H1 (cell line): ENCODE measurements at regions not wholly inside any gene's neighbourhood (a gene's known extent, or its start where the extent isn't known, plus 50 kb on each side); places are given as distances from the start of the nearest gene placed in this dataset.

Experiments
- ATF3 ChIP-seq: IDR thresholded peaks from 2 replicates; pipeline ENCODE4 v1.6.1; 2011; ENCODE audit warnings: low read depth, mild to moderate bottlenecking, low read length; ENCODE audit not compliant: insufficient read depth
- CEBPB ChIP-seq: IDR thresholded peaks from 2 replicates; pipeline ENCODE4 v1.6.1; 2012; ENCODE audit warnings: low read depth, low read length
- CTCF ChIP-seq, 3 experiments: IDR thresholded peaks; 1 replicate in 2 of 3; 2 replicates in 1 of 3; pipeline versions ENCODE4 v1.5.1 to v1.6.1; 2011; ENCODE audit warnings: low read length in 3 of 3, mild to moderate bottlenecking in 3 of 3, inconsistent platforms in 2 of 3, low read depth in 1 of 3, moderate library complexity in 1 of 3; ENCODE audit not compliant: insufficient read depth in 1 of 3; ENCODE audit errors: control extremely low read depth in 1 of 3
- EGR1 ChIP-seq: IDR thresholded peaks from 2 replicates; pipeline ENCODE4 v1.6.1; 2011; ENCODE audit warnings: low read depth, low read length, borderline replicate concordance
- EZH2 ChIP-seq: fragments of 200-600 bp; sonication (generic); IDR thresholded peaks from 2 replicates; pipeline ENCODE4 v1.7.1; 2012; ENCODE audit warnings: low read depth, mild to moderate bottlenecking, moderate library complexity, low read length, inconsistent platforms; ENCODE audit not compliant: severe bottlenecking
- GABPA ChIP-seq: IDR thresholded peaks from 2 replicates; pipeline ENCODE4 v1.6.1; 2011; ENCODE audit warnings: mild to moderate bottlenecking, low read length, moderate library complexity, borderline replicate concordance; ENCODE audit not compliant: insufficient read depth
- HDAC2 ChIP-seq, 2 experiments: fragments of 300-600 bp in 1 of 2; sonication (generic) in 1 of 2; IDR thresholded peaks; 2 replicates each; pipeline ENCODE4 v1.6.1; 2011 to 2012; ENCODE audit warnings: low read depth in 2 of 2, low read length in 2 of 2, mild to moderate bottlenecking in 2 of 2, moderate library complexity in 2 of 2, borderline replicate concordance in 1 of 2, inconsistent platforms in 1 of 2
- KDM1A ChIP-seq: fragments of 200-600, 300-600 bp; sonication (generic); IDR thresholded peaks from 2 replicates; pipeline ENCODE4 v1.7.1; 2016; ENCODE audit warnings: mild to moderate bottlenecking, low read length, borderline replicate concordance
- SIN3A ChIP-seq, 2 experiments: IDR thresholded peaks in 1 of 2; conservative IDR thresholded peaks in 1 of 2; 2 replicates each; pipeline ENCODE4 v1.6.1; 2011 to 2012; ENCODE audit warnings: low read length in 2 of 2, improper control_type of control experiment in 1 of 2, low read depth in 1 of 2, mild to moderate bottlenecking in 1 of 2
- ZNF274 ChIP-seq: IDR thresholded peaks from 2 replicates; pipeline ENCODE4 v1.7.0; 2012; ENCODE audit warnings: low read length, borderline replicate concordance; ENCODE audit errors: extremely low read depth

- TF ChIP-seq ATF3 (no peak), EZH2 (no peak), SIN3A (conservative IDR thresholded peaks at IDR 0.05 in 1 of 2, IDR thresholded peaks at IDR 0.05 in 1 of 2; ENCODE audit: low read depth in 1 of 2, low read length in 2 of 2) (no peak), EGR1 (no peak), CTCF (IDR thresholded peaks at IDR 0.05; ENCODE audit: control extremely low read depth in 1 of 3, insufficient read depth in 1 of 3, low read depth in 1 of 3, low read length in 3 of 3) (no peak), HDAC2 (IDR thresholded peaks at IDR 0.05; ENCODE audit: borderline replicate concordance in 1 of 2, low read depth in 2 of 2, low read length in 2 of 2) (no peak), ZNF274 (no peak), GABPA (no peak), CEBPB (no peak), KDM1A (no peak)
Measured at GRCh38 chr21:9738527-9738926, 782.9 kb upstream of the TPTE start.
